ENCODE measurements at regions not wholly inside any gene's neighbourhood (a gene's known extent, or its start where the extent isn't known, plus 50 kb on each side); places are given as distances from the start of the nearest gene placed in this dataset.
"Not testable (repeated sequence)": the region's sequence is repeated elsewhere in the genome, so short reads cannot be mapped to it uniquely, and the experiment has no call there.

DNA sequence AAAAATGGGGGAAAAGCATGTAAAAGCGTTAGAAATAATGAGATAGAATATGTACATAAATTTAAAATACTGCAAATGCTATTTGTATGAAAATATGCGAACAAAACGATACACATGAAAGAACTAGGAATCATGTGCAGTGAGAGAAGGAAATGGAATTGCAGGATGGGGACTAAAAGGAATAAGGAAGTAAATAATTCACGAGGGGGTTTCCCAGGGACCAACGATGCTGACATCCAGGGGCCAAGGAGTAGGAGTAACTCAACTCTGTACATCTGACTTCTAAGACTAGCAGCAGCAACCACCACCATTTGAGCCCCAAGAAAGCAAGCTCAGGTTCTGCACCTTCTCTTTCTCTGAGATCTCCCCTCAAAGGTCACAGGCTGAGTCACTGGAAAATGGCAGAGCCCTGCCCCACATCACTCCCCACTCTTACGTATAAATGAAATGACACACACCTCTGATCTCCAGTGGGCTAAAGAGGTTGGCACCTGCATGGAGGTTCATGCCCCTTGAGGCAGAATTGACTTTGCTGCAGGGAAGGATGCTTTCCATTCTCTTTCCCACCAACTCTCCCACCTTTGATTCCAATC lies 100.0 kb upstream of the DLG1 start:
- Histone ChIP-seq H3K4me3 (no peak overlapping the region), H3K36me3 (replicated peaks; ENCODE audit: insufficient read depth, low read depth) (no peaks in the 10 kb centered on the region), H3K4me2 (no peak overlapping the region), H3K9me3 (ENCODE audit: low read depth) (no peaks in the 10 kb centered on the region), H3K27ac (no peak overlapping the region), H3K79me2 (no peaks in the 10 kb centered on the region), H2AFZ (no peak overlapping the region), H4K20me1 (ENCODE audit: insufficient read depth, poor library complexity, severe bottlenecking) (no peaks in the 10 kb centered on the region), H3K9me2 (replicated peaks; ENCODE audit: insufficient read depth) (no peaks in the 10 kb centered on the region), H3K4me1 (ENCODE audit: insufficient read depth) (no peaks in the 10 kb centered on the region), H3K27me3 (no peaks in the 10 kb centered on the region)
- no peak for TF ChIP-seq EZH2 (IDR thresholded peaks at IDR 0.05; ENCODE audit: borderline replicate concordance)
- no peak for TF ChIP-seq EZH2phosphoT487 (IDR thresholded peaks at IDR 0.05; ENCODE audit: low read depth, severe bottlenecking, unreplicated experiment)
- TF ChIP-seq, protein P1, sequence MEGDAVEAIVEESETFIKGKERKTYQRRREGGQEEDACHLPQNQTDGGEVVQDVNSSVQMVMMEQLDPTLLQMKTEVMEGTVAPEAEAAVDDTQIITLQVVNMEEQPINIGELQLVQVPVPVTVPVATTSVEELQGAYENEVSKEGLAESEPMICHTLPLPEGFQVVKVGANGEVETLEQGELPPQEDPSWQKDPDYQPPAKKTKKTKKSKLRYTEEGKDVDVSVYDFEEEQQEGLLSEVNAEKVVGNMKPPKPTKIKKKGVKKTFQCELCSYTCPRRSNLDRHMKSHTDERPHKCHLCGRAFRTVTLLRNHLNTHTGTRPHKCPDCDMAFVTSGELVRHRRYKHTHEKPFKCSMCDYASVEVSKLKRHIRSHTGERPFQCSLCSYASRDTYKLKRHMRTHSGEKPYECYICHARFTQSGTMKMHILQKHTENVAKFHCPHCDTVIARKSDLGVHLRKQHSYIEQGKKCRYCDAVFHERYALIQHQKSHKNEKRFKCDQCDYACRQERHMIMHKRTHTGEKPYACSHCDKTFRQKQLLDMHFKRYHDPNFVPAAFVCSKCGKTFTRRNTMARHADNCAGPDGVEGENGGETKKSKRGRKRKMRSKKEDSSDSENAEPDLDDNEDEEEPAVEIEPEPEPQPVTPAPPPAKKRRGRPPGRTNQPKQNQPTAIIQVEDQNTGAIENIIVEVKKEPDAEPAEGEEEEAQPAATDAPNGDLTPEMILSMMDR (IDR thresholded peaks at IDR 0.05; ENCODE audit: poor library complexity): no peak
- DNase-seq (ENCODE audit: low spot score): no peak
- WGBS (ENCODE audit: low lambda C conversion rate, missing lambda C conversion rate): 89% methylated on average over 6 of the region's 6 CpGs

- no peak for TF ChIP-seq EZH2 (IDR thresholded peaks at IDR 0.05; ENCODE audit: borderline replicate concordance)
- TF ChIP-seq EZH2phosphoT487 (IDR thresholded peaks at IDR 0.05; ENCODE audit: low read depth, severe bottlenecking, unreplicated experiment): no peak
- TF ChIP-seq, protein P1 (IDR thresholded peaks at IDR 0.05; ENCODE audit: poor library complexity): no peak
- H3K79me2 ChIP-seq: no peaks in the 10 kb centered on the region
- DNase-seq (ENCODE audit: low spot score): no peak
- no peaks in the 10 kb centered on the region for H3K36me3 ChIP-seq (replicated peaks; ENCODE audit: insufficient read depth, low read depth)
- H4K20me1 ChIP-seq (ENCODE audit: insufficient read depth, poor library complexity, severe bottlenecking): no peaks in the 10 kb centered on the region
- no peak overlapping the region for H3K27ac ChIP-seq
- H3K4me1 ChIP-seq (ENCODE audit: insufficient read depth): no peaks in the 10 kb centered on the region
- H3K9me3 ChIP-seq (ENCODE audit: low read depth): no peaks in the 10 kb centered on the region
- 96% methylated on average over 9 of the region's 9 CpGs for WGBS (ENCODE audit: low lambda C conversion rate, missing lambda C conversion rate)
- H3K9me2 ChIP-seq (replicated peaks; ENCODE audit: insufficient read depth): no peaks in the 10 kb centered on the region
- H3K27me3 ChIP-seq: no peaks in the 10 kb centered on the region
- H3K4me2 ChIP-seq: no peak overlapping the region
- H2AFZ ChIP-seq: no peak overlapping the region
- H3K4me3 ChIP-seq: no peak overlapping the region
These were observed 99.4 kb upstream of the DLG1 start for GRCh38 chr3:197397838-197398237.

DNA sequence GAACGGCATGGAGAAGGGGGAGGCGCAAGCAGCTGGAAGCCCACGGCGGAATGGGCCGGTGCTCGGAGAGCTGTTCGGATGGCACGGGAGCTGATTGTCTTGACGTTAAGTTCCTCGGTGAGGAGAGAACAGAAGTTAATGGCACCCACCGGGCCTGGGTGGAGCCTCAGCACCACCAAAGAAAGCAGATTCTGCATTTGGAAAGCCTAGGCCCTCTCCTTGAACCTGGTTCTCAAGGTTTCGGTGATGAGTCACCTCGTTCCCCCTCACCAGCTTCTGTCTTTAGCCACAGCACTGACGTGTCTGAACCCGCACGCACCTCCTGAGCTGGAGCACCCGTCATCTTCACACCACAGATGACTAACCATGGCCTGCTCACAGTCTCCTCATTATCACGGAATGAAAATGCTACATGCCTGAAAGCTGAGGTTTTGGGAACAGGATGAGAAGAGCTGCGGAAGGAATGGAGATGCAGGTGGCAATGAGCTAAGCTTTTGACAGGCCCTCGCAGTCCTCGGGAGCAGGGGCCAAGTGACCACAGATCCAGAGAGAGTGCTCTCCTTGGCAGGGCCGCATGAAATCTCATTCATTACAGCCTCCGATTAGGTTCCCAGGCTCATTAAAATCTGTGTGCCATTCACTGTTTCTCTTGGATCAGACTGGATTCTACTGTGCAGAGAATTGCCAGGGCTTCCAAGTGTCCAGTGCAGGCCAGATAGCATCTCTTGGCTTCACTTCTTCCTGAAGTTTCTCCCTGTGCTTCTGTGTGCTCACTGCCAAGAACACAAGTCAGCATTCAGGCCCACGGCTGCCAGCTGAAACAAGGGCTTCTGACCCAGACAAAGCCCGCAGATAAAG lies 96.3 kb upstream of the DLG1 start:
- TF ChIP-seq EZH2 (IDR thresholded peaks at IDR 0.05; ENCODE audit: borderline replicate concordance) (no peak), EZH2phosphoT487 (IDR thresholded peaks at IDR 0.05; ENCODE audit: low read depth, severe bottlenecking, unreplicated experiment) (no peak)
- TF ChIP-seq, protein P1 (IDR thresholded peaks at IDR 0.05; ENCODE audit: poor library complexity): no peak
- H3K9me2 ChIP-seq (replicated peaks; ENCODE audit: insufficient read depth): no peaks in the 10 kb centered on the region
- 88% methylated on average over 25 of the region's 25 CpGs for whole genome bisulfite sequencing (ENCODE audit: low lambda C conversion rate, missing lambda C conversion rate)
- no peak overlapping the region for H2AFZ ChIP-seq
- H3K27ac ChIP-seq: peak overlapping the region; percentile 46
- H3K36me3 ChIP-seq (replicated peaks; ENCODE audit: insufficient read depth, low read depth): no peaks in the 10 kb centered on the region
- H3K4me2 ChIP-seq: no peak overlapping the region
- H3K4me3 ChIP-seq: no peak overlapping the region
- H3K9me3 ChIP-seq (ENCODE audit: low read depth): no peaks in the 10 kb centered on the region
- no peaks in the 10 kb centered on the region for H4K20me1 ChIP-seq (ENCODE audit: insufficient read depth, poor library complexity, severe bottlenecking)
- H3K79me2 ChIP-seq: no peaks in the 10 kb centered on the region
- peak; percentile 54 for DNase-seq (ENCODE audit: low spot score)
- H3K4me1 ChIP-seq (ENCODE audit: insufficient read depth): no peaks in the 10 kb centered on the region
- H3K27me3 ChIP-seq: no peaks in the 10 kb centered on the region

DNA sequence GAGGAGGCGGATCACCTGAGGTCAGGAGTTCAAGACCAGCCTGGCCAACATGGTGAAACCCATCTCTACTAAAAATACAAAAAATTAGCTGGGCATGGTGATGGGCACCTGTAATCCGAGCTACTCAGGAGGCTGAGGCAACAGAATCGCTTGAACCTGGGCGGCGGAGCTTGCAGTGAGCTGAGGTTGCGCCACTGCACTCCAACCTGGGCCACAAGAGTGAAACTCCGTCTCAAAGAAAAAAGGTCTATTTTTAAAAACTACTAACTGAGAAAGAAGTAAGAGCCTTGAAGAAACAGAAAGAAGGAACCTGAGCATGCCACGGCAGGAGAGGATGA lies 95.7 kb upstream of the DLG1 start:
- H2AFZ ChIP-seq, H3K27ac ChIP-seq, H3K4me3 ChIP-seq: not testable (repeated sequence)

More for the DNA sequence above, 95.7 kb upstream of the DLG1 start:
- H3K79me2 ChIP-seq; H3K27me3 ChIP-seq; H4K20me1 ChIP-seq (ENCODE audit: insufficient read depth, poor library complexity, severe bottlenecking); H3K9me3 ChIP-seq (ENCODE audit: low read depth); H3K9me2 ChIP-seq (replicated peaks; ENCODE audit: insufficient read depth); DNase-seq (ENCODE audit: low spot score); H3K4me2 ChIP-seq; H3K4me1 ChIP-seq (ENCODE audit: insufficient read depth); H3K36me3 ChIP-seq (replicated peaks; ENCODE audit: insufficient read depth, low read depth): not testable (repeated sequence)
- WGBS (ENCODE audit: low lambda C conversion rate, missing lambda C conversion rate): 94% methylated on average over 8 of the region's 8 CpGs

All from hepatocyte (in vitro differentiated cells).